ENCODE measurements at regions not wholly inside any gene's neighbourhood (a gene's known extent, or its start where the extent isn't known, plus 50 kb on each side); places are given as distances from the start of the nearest gene placed in this dataset.
"Not testable (repeated sequence)": the region's sequence is repeated elsewhere in the genome, so short reads cannot be mapped to it uniquely, and the experiment has no call there.

DNA sequence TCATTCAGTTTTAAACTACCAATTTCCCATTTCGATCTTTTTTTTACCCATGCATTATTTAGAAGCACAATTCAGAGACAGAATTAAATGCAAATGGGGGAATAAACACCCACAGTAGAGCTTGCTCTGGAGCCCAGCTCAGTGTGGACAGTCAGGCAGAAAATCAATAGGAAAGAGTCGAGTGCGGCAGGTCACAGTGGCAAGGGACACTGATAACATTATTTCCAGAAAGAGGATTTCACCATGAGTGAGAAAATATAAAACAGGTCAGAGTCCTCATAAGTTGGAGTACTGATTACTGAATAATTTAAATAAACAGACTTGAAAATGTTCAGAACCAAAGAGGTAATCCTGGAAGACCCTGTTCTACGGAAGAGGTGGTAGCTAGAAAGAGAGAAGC lies 532.5 kb downstream of the CCSER2 start:
- H3K4me1 Mint-ChIP-seq = no peaks in the 10 kb centered on the region
- peaks cover 4% of the 10 kb centered on the region for H3K27me3 Mint-ChIP-seq
- no peak overlapping the region for H3K27ac Mint-ChIP-seq
- H3K9me3 Mint-ChIP-seq = peaks cover 0 to 3% (median 2%) of the 10 kb centered on the region in 3 donors
- peaks cover 2% of the 10 kb centered on the region for H3K36me3 Mint-ChIP-seq
- H3K4me3 Mint-ChIP-seq = no peak overlapping the region

DNA sequence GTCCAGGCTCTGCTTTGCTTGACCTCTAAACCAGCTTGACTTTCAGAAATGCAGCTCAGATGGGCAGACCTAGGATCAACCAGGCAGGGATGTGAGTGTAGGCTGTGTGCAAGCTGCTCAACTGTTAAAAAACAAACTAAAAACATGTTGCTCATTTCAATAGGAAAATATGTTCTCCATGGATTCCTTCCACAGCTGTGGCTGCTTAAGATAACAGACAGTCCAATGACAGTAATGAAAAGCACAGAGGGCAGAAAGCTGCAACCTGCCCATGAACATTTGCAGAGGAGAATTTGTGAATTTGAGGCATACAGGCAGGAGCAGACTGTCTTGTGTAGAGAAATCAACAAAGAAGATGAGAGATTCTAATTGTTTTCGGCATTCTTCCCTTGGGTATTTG lies 534.2 kb downstream of the CCSER2 start:
- peaks cover 2% of the 10 kb centered on the region for H3K36me3 Mint-ChIP-seq
- H3K4me1 Mint-ChIP-seq = no peaks in the 10 kb centered on the region
- no peak overlapping the region for H3K27ac Mint-ChIP-seq
- peaks cover 10% of the 10 kb centered on the region for H3K27me3 Mint-ChIP-seq
- no peak overlapping the region for H3K4me3 Mint-ChIP-seq
- H3K9me3 Mint-ChIP-seq = peaks cover 0 to 7% (median 2%) of the 10 kb centered on the region in 3 donors

GRCh38 chr10:84863675-84864074 lies 535.3 kb downstream of the CCSER2 start:
- Mint-ChIP-seq H3K36me3 (peaks cover 2% of the 10 kb centered on the region), H3K4me3 (no peak overlapping the region), H3K27me3 (peaks cover 10% of the 10 kb centered on the region), H3K9me3 (peaks cover 0 to 9% (median 2%) of the 10 kb centered on the region in 3 donors), H3K27ac (no peak overlapping the region), H3K4me1 (no peaks in the 10 kb centered on the region)

- Mint-ChIP-seq H3K9me3 (peaks cover 0 to 3% (median 0%) of the 10 kb centered on the region in 3 donors), H3K27ac (no peak overlapping the region), H3K4me1 (no peaks in the 10 kb centered on the region)
These were observed 548.0 kb downstream of the CCSER2 start for GRCh38 chr10:84876116-84876999.

DNA sequence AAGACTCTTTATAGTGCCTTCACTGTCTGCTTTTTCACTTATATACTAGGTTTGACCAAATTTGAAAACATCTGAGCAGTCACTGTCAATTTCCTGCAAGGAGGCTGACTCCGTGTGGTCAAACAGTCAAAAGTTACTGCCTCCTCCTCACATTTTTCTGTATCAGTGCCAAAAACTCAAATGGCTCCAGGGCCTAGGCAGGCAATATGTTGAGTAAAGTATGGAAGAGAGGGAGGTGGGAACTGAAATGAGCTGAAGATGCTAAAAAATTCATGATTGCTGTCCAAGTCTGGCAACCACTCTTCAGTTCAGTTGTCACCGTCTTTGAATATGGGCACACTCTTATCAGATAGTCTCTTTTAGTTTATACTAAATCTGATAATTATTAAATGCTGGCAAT lies 551.6 kb downstream of the CCSER2 start:
- no peaks in the 10 kb centered on the region for H3K36me3 Mint-ChIP-seq
- no peak overlapping the region for H3K27ac Mint-ChIP-seq
- no peaks in the 10 kb centered on the region for H3K4me1 Mint-ChIP-seq

More at GRCh38 chr10:84876116-84876999, 548.0 kb downstream of the CCSER2 start:
- Mint-ChIP-seq H3K36me3 (no peaks in the 10 kb centered on the region), H3K4me3 (no peak overlapping the region), H3K27me3 (peaks cover 5% of the 10 kb centered on the region)

GRCh38 chr10:84881696-84882095 lies 553.3 kb downstream of the CCSER2 start:
- H3K36me3 Mint-ChIP-seq, H3K27ac Mint-ChIP-seq, H3K4me3 Mint-ChIP-seq, H3K9me3 Mint-ChIP-seq, H3K4me1 Mint-ChIP-seq, H3K27me3 Mint-ChIP-seq: not testable (repeated sequence)

More for the DNA sequence above, 551.6 kb downstream of the CCSER2 start:
- H3K4me3 Mint-ChIP-seq = no peak overlapping the region
- H3K27me3 Mint-ChIP-seq = peaks cover 5% of the 10 kb centered on the region
- H3K9me3 Mint-ChIP-seq = peaks cover 0 to 4% (median 3%) of the 10 kb centered on the region in 3 donors

DNA sequence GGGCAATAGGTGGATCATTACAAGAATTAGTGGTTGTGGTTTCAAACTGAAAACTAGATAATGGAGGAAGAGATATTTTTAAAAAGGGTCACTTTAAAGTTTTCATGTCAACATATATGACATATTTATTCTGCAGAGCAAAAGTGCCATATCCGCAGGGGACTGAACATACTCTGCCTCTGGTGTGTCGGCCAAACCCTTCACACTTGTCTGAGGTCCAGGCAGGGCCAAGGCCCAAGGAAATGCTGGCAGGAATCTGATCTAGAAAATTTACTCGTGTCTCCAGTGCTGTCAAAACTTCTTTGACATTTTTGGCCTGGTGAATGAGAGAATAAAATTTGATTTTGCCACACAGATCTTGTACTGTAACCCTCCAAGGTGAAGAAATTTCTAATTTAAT lies 562.3 kb downstream of the CCSER2 start:
- H3K4me1 Mint-ChIP-seq = no peaks in the 10 kb centered on the region
- no peak overlapping the region for H3K4me3 Mint-ChIP-seq
- no peaks in the 10 kb centered on the region for H3K27me3 Mint-ChIP-seq
- no peak overlapping the region for H3K27ac Mint-ChIP-seq
- peaks cover 0 to 6% (median 0%) of the 10 kb centered on the region in 3 donors for H3K9me3 Mint-ChIP-seq
- no peaks in the 10 kb centered on the region for H3K36me3 Mint-ChIP-seq

DNA sequence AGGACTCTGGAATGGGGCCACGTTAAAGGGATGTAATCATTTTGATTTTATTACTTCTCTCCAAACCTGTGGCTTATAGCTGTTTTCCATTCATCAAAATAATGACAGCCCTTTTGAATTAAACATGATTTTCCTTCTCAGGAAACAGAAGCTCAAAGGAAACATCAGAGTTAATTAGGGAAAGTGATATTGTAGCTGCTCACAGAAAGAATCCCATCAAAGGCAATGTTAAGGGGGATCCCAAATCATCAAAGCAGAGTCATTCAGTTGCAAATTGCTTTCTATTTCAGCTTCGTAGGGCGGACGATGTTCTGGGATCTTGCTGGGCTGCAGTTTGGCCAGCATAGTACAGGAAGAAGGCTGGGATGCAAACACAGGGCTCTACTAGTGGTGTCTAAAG lies 563.2 kb downstream of the CCSER2 start:
- Mint-ChIP-seq H3K27me3 (no peaks in the 10 kb centered on the region), H3K4me1 (no peaks in the 10 kb centered on the region), H3K4me3 (no peak overlapping the region), H3K36me3 (no peaks in the 10 kb centered on the region), H3K9me3 (peaks cover 0 to 6% (median 0%) of the 10 kb centered on the region in 3 donors), H3K27ac (no peak overlapping the region)

- Mint-ChIP-seq H3K36me3 (no peaks in the 10 kb centered on the region), H3K4me1 (no peaks in the 10 kb centered on the region)
These were observed 567.2 kb downstream of the CCSER2 start for GRCh38 chr10:84895541-84895940.

GRCh38 chr10:84896909-84897308 lies 568.5 kb downstream of the CCSER2 start:
- H3K36me3 Mint-ChIP-seq = no peaks in the 10 kb centered on the region
- no peak overlapping the region for H3K4me3 Mint-ChIP-seq

More at GRCh38 chr10:84895541-84895940, 567.2 kb downstream of the CCSER2 start:
- Mint-ChIP-seq H3K9me3 (peaks cover 0 to under 1% (median 0%) of the 10 kb centered on the region in 3 donors), H3K4me3 (no peak overlapping the region), H3K27ac (no peak overlapping the region), H3K27me3 (no peaks in the 10 kb centered on the region)

GRCh38 chr10:84899268-84899667 lies 570.9 kb downstream of the CCSER2 start:
- Mint-ChIP-seq H3K4me1 (no peaks in the 10 kb centered on the region), H3K9me3 (peaks cover 0 to 2% (median 0%) of the 10 kb centered on the region in 3 donors), H3K4me3 (no peak overlapping the region), H3K27ac (no peak overlapping the region), H3K27me3 (no peaks in the 10 kb centered on the region), H3K36me3 (no peaks in the 10 kb centered on the region)

More at GRCh38 chr10:84896909-84897308, 568.5 kb downstream of the CCSER2 start:
- Mint-ChIP-seq H3K4me1 (no peaks in the 10 kb centered on the region), H3K27ac (no peak overlapping the region), H3K9me3 (no peaks in the 10 kb centered on the region), H3K27me3 (no peaks in the 10 kb centered on the region)

DNA sequence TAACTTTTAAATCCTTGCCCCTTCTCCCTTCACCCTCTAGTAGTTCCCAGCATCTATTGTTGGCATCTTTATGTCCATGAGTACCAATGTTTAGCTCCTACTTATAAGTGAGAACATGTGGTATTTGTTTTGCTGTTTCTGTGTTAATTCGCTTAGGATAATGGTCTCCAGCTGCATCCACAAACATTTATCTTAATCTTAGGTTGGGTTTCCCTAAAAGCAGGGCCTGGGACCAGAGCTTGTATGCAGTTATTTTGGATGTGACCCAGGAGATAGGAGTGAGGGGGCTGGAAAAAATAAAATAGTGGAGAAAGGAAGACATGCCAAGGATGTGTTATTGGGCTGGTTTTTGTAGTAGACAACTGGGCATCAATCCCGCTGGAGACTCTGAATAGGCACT lies 571.8 kb downstream of the CCSER2 start:
- no peak overlapping the region for H3K27ac Mint-ChIP-seq
- H3K27me3 Mint-ChIP-seq = no peaks in the 10 kb centered on the region
- no peaks in the 10 kb centered on the region for H3K36me3 Mint-ChIP-seq
- peaks cover 0 to 2% (median 0%) of the 10 kb centered on the region in 3 donors for H3K9me3 Mint-ChIP-seq
- H3K4me3 Mint-ChIP-seq = no peak overlapping the region
- no peaks in the 10 kb centered on the region for H3K4me1 Mint-ChIP-seq

GRCh38 chr10:84901885-84902284 lies 573.5 kb downstream of the CCSER2 start:
- Mint-ChIP-seq H3K36me3 (no peaks in the 10 kb centered on the region), H3K4me1 (no peaks in the 10 kb centered on the region), H3K4me3 (no peak overlapping the region), H3K27me3 (no peaks in the 10 kb centered on the region), H3K9me3 (peaks cover 0 to 4% (median 0%) of the 10 kb centered on the region in 3 donors), H3K27ac (no peak overlapping the region)

DNA sequence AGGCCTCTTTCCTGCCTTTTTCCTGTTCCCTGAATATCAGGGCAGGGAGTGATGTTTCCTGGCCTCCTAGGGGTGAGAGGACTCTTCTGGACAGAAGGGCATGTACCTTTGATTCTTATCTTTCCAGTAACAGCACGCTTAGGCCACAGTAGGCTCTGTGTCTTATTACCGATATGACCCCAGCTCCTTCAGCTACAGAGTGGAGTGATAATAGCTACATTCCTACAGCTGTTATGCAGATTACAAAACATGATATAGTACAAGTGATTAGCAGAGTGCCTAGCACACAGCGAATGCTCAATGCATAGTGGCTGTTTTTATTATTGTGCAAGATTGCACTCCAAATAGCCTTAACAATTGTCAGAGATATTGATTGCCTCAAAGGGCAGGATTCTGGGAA lies 574.2 kb downstream of the CCSER2 start:
- H3K36me3 Mint-ChIP-seq = no peaks in the 10 kb centered on the region
- no peak overlapping the region for H3K27ac Mint-ChIP-seq

DNA sequence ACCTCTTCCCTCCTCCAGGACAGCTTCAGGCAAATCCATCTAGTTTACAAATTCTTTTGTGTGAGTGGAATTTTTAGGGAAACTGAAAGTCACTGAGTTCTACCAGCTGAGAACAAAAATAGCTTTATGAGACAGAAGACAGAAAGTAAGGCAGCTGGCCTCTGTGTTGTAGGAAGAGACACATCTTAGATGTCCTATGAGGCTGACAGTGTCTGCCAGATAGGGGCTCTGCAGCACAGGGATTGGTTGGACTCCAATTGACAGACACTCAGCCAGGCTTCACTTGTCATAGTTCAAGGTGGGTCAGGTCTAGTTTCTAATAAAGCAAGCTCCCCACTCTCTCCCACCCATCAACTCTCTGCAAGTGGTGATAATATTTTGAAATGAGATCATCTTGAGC lies 574.9 kb downstream of the CCSER2 start:
- no peaks in the 10 kb centered on the region for H3K4me1 Mint-ChIP-seq
- peaks cover 0 to 6% (median 0%) of the 10 kb centered on the region in 3 donors for H3K9me3 Mint-ChIP-seq
- no peak overlapping the region for H3K27ac Mint-ChIP-seq
- H3K4me3 Mint-ChIP-seq = no peak overlapping the region
- H3K27me3 Mint-ChIP-seq = no peaks in the 10 kb centered on the region
- H3K36me3 Mint-ChIP-seq = no peaks in the 10 kb centered on the region

More for the DNA sequence above, 574.2 kb downstream of the CCSER2 start:
- peaks cover 0 to 4% (median 0%) of the 10 kb centered on the region in 3 donors for H3K9me3 Mint-ChIP-seq
- no peaks in the 10 kb centered on the region for H3K4me1 Mint-ChIP-seq
- no peaks in the 10 kb centered on the region for H3K27me3 Mint-ChIP-seq
- no peak overlapping the region for H3K4me3 Mint-ChIP-seq

All from IgD-negative memory B cell (primary cell).